Endodermal cell (in vitro differentiated cells): ENCODE measurements at regions not wholly inside any gene's neighbourhood (a gene's known extent, or its start where the extent isn't known, plus 50 kb on each side); places are given as distances from the start of the nearest gene placed in this dataset.

Source experiments
- DNase-seq: peaks from one replicate; pipeline ENCODE4 v3.0.0-alpha.2; 2017
- H3K27ac ChIP-seq: 2 replicates; pipeline ENCODE4 v1.5.1; 2013; ENCODE audit warnings: mild to moderate bottlenecking, low read depth, low read length, moderate library complexity
- H3K27me3 ChIP-seq: 2 replicates; pipeline ENCODE4 v1.6.1; 2013; ENCODE audit warnings: mild to moderate bottlenecking, low read length, moderate library complexity; ENCODE audit not compliant: insufficient read depth, control insufficient read depth, poor library complexity, severe bottlenecking
- H3K36me3 ChIP-seq: 2 replicates; pipeline ENCODE4 v1.7.0; 2013; ENCODE audit warnings: mild to moderate bottlenecking, low read length, moderate library complexity; ENCODE audit not compliant: control insufficient read depth, insufficient read depth
- H3K4me1 ChIP-seq: one replicate; pipeline ENCODE4 v1.7.0; 2013; ENCODE audit warnings: low read length; ENCODE audit not compliant: control insufficient read depth, insufficient read depth
- H3K4me3 ChIP-seq: 2 replicates; pipeline ENCODE4 v1.5.1; 2013; ENCODE audit warnings: mild to moderate bottlenecking, low read length, moderate library complexity
- H3K9ac ChIP-seq: 2 replicates; pipeline ENCODE4 v1.6.1; 2013; ENCODE audit warnings: mild to moderate bottlenecking, low read length, moderate library complexity; ENCODE audit not compliant: poor library complexity, severe bottlenecking; ENCODE audit errors: extremely low read depth
- H3K9me3 ChIP-seq: 2 replicates; pipeline ENCODE4 v1.6.1; 2013; ENCODE audit warnings: mild to moderate bottlenecking, low read length, moderate library complexity; ENCODE audit not compliant: control insufficient read depth
- H3K27ac Mint-ChIP-seq: 2 replicates; pipeline ENCODE4 v1.8.0; 2020; ENCODE audit warnings: mixed read lengths
- H3K27me3 Mint-ChIP-seq: 2 replicates; pipeline ENCODE4 v1.8.0; 2021; ENCODE audit warnings: mild to moderate bottlenecking, mixed read lengths; ENCODE audit not compliant: insufficient read depth
- H3K36me3 Mint-ChIP-seq: 2 replicates; pipeline ENCODE4 v1.8.0; 2020; ENCODE audit warnings: low read depth, mixed read lengths
- H3K4me1 Mint-ChIP-seq: 2 replicates; pipeline ENCODE4 v1.8.0; 2020; ENCODE audit warnings: mixed read lengths
- H3K4me3 Mint-ChIP-seq: 2 replicates; pipeline ENCODE4 v1.8.0; 2020; ENCODE audit warnings: mild to moderate bottlenecking, moderate library complexity, mixed read lengths
- H3K9me3 Mint-ChIP-seq: 2 replicates; pipeline ENCODE4 v1.8.0; 2020; ENCODE audit warnings: mild to moderate bottlenecking, mixed read lengths
- CTCF ChIP-seq: fragments of 200-600 bp; sonication (generic); conservative IDR thresholded peaks from 2 replicates; pipeline ENCODE4 v1.5.0; 2021; ENCODE audit warnings: antibody characterized with exemption, mild to moderate bottlenecking
- WGBS, 2 experiments: methylation state at CpG; one replicate each; pipeline versions ENCODE4 v1.1.5 to v1.1.7; 2013; ENCODE audit warnings: missing lambda C conversion rate in 2 of 2, mixed read lengths in 1 of 2; ENCODE audit not compliant: insufficient coverage in 1 of 2, insufficient read length in 1 of 2; 5-methylcytosine and 5-hydroxymethylcytosine counted together

GRCh38 chr5:88401228-88401627 lies 132.6 kb upstream of the TMEM161B start:
- Histone ChIP-seq H3K4me3 (no peak overlapping the region), H3K27ac (no peak overlapping the region), H3K4me1 (no peaks in the 10 kb centered on the region), H3K9me3 (no peaks in the 10 kb centered on the region), H3K9ac (no peak overlapping the region), H3K27me3 (peaks cover 46% of the 10 kb centered on the region), H3K36me3 (no peaks in the 10 kb centered on the region)
- DNase-seq, result no peak
- no peaks in the 10 kb centered on the region for H3K9me3 Mint-ChIP-seq
- TF ChIP-seq CTCF, result no peak
- H3K27ac Mint-ChIP-seq, result no peak overlapping the region
- H3K4me3 Mint-ChIP-seq, result no peak overlapping the region
- H3K27me3 Mint-ChIP-seq, result peaks cover 28% of the 10 kb centered on the region
- H3K36me3 Mint-ChIP-seq, result no peaks in the 10 kb centered on the region
- peaks cover 20% of the 10 kb centered on the region for H3K4me1 Mint-ChIP-seq

GRCh38 chr5:88399561-88399960 lies 130.9 kb upstream of the TMEM161B start:
- H3K36me3 Mint-ChIP-seq, result no peaks in the 10 kb centered on the region
- H3K9ac ChIP-seq, result no peak overlapping the region
- H3K9me3 Mint-ChIP-seq, result no peaks in the 10 kb centered on the region
- H3K27ac ChIP-seq, result peak overlapping the region; percentile 100
- TF ChIP-seq CTCF, result no peak
- peaks cover 63% of the 10 kb centered on the region for H3K27me3 ChIP-seq
- H3K4me1 ChIP-seq, result no peaks in the 10 kb centered on the region
- DNase-seq, result no peak
- WGBS, 2 experiments, result 90 to 91% methylated on average over 2 of the region's 2 CpGs
- H3K27me3 Mint-ChIP-seq, result peaks cover 45% of the 10 kb centered on the region
- no peaks in the 10 kb centered on the region for H3K36me3 ChIP-seq
- H3K4me3 ChIP-seq, result no peak overlapping the region
- peaks cover 20% of the 10 kb centered on the region for H3K4me1 Mint-ChIP-seq
- H3K27ac Mint-ChIP-seq, result no peak overlapping the region
- no peaks in the 10 kb centered on the region for H3K9me3 ChIP-seq
- H3K4me3 Mint-ChIP-seq, result no peak overlapping the region

- no peak overlapping the region for H3K27ac Mint-ChIP-seq
- H3K4me3 Mint-ChIP-seq, result no peak overlapping the region
- H3K27ac ChIP-seq, result peak overlapping the region; percentile 100
Measured at GRCh38 chr5:88398316-88398715, 129.7 kb upstream of the TMEM161B start.

More at GRCh38 chr5:88398316-88398715, 129.7 kb upstream of the TMEM161B start:
- Mint-ChIP-seq H3K27me3 (peaks cover 55% of the 10 kb centered on the region), H3K4me1 (peaks cover 28% of the 10 kb centered on the region), H3K9me3 (no peaks in the 10 kb centered on the region), H3K36me3 (no peaks in the 10 kb centered on the region)
- Histone ChIP-seq H3K36me3 (no peaks in the 10 kb centered on the region), H3K9ac (no peak overlapping the region), H3K27me3 (peaks cover 74% of the 10 kb centered on the region), H3K9me3 (no peaks in the 10 kb centered on the region), H3K4me1 (no peaks in the 10 kb centered on the region), H3K4me3 (no peak overlapping the region)
- 61% methylated on average over 3 of the region's 4 CpGs; no CpG with 5 or more reads in 1 of the 2 experiments for WGBS, 2 experiments
- DNase-seq, result no peak
- no peak for TF ChIP-seq CTCF
